Esophagus squamous epithelium (tissue), 4 donors: ENCODE measurements at regions not wholly inside any gene's neighbourhood (a gene's known extent, or its start where the extent isn't known, plus 50 kb on each side); places are given as distances from the start of the nearest gene placed in this dataset.

Experiments
- CTCF ChIP-seq, 6 experiments: fragments of 450-650 bp in 4 of 6; fragments of 200-600 bp in 2 of 6; sonication (generic) in 2 of 6; IDR thresholded peaks; one replicate each; pipeline ENCODE4 v1.5.1; 2016 to 2019; ENCODE audit warnings: antibody characterized with exemption in 6 of 6, mild to moderate bottlenecking in 4 of 6, moderate library complexity in 4 of 6
- POLR2A ChIP-seq, 4 donors: fragments of 450-650 bp; IDR thresholded peaks; one replicate each; pipeline ENCODE4 v1.6.1; 2017; ENCODE audit warnings: antibody characterized with exemption in 4 of 4, mild to moderate bottlenecking in 4 of 4, moderate library complexity in 3 of 4

GRCh38 chrX:128699716-128700285 is 647.6 kb upstream of the ACTRT1 start:
- no peak for TF ChIP-seq CTCF (IDR thresholded peaks at IDR 0.05)
- TF ChIP-seq POLR2A (IDR thresholded peaks at IDR 0.05) = no peak
